Fibroblast of lung (primary cell): ENCODE measurements at regions not wholly inside any gene's neighbourhood (a gene's known extent, or its start where the extent isn't known, plus 50 kb on each side); places are given as distances from the start of the nearest gene placed in this dataset.

Experiments used
- DNase-seq, 2 donors: peaks; one replicate each; pipeline versions ENCODE4 v3.0.0 to v3.0.0-alpha.2; 2010; ENCODE audit warnings: low read depth in 2 of 2
- H2AFZ ChIP-seq: 2 replicates; pipeline ENCODE4 v1.5.1; 2012; ENCODE audit warnings: low read length, control low read depth, inconsistent platforms
- H3K27ac ChIP-seq: 2 replicates; pipeline ENCODE4 v1.5.1; 2011; ENCODE audit warnings: low read length, control low read depth; ENCODE audit not compliant: insufficient read depth
- H3K27me3 ChIP-seq: 2 replicates; pipeline ENCODE4 v1.5.1; 2011; ENCODE audit warnings: mild to moderate bottlenecking, low read length; ENCODE audit not compliant: control insufficient read depth, insufficient read depth
- H3K36me3 ChIP-seq: 2 replicates; pipeline ENCODE4 v1.5.1; 2011; ENCODE audit warnings: low read length; ENCODE audit not compliant: control insufficient read depth, insufficient read depth
- H3K4me1 ChIP-seq: 2 replicates; pipeline ENCODE4 v1.5.1; 2011; ENCODE audit warnings: low read length; ENCODE audit not compliant: control insufficient read depth, insufficient read depth; ENCODE audit errors: extremely low read depth
- H3K4me2 ChIP-seq: 2 replicates; pipeline ENCODE4 v1.5.1; 2011; ENCODE audit warnings: low read length, control low read depth; ENCODE audit not compliant: insufficient read depth; ENCODE audit errors: extremely low read depth
- H3K4me3 ChIP-seq, 4 experiments: fragments of 200-600 bp in 1 of 4; sonication (generic) in 1 of 4; replicated peaks in 1 of 4; 2 replicates each; pipeline ENCODE4 v1.5.1; 2011 to 2016; ENCODE audit warnings: low read length in 4 of 4, low read depth in 3 of 4, mild to moderate bottlenecking in 3 of 4, control low read depth in 2 of 4, inconsistent platforms in 1 of 4, mixed read lengths in 1 of 4; ENCODE audit not compliant: insufficient read depth in 1 of 4; ENCODE audit errors: control extremely low read depth in 1 of 4
- H3K79me2 ChIP-seq: 2 replicates; pipeline ENCODE4 v1.5.1; 2012; ENCODE audit warnings: mild to moderate bottlenecking, low read length, inconsistent platforms; ENCODE audit not compliant: control insufficient read depth, insufficient read depth
- H3K9ac ChIP-seq: 2 replicates; pipeline ENCODE4 v1.5.1; 2011; ENCODE audit warnings: mild to moderate bottlenecking, low read length, control low read depth; ENCODE audit not compliant: insufficient read depth
- H3K9me3 ChIP-seq: 2 replicates; pipeline ENCODE4 v1.5.1; 2012; ENCODE audit warnings: low read depth, low read length; ENCODE audit not compliant: control insufficient read depth, insufficient read depth
- H4K20me1 ChIP-seq: 2 replicates; pipeline ENCODE4 v1.5.1; 2011; ENCODE audit warnings: low read length; ENCODE audit not compliant: control insufficient read depth, insufficient read depth; ENCODE audit errors: extremely low read depth
- CTCF ChIP-seq, 2 donors: IDR thresholded peaks in 1 of 2; conservative IDR thresholded peaks in 1 of 2; 1 replicate in 1 of 2; 2 replicates in 1 of 2; pipeline ENCODE4 v1.5.1; 2011 to 2012; ENCODE audit warnings: low read length in 2 of 2, control low read depth in 1 of 2, inconsistent platforms in 1 of 2, low read depth in 1 of 2, mild to moderate bottlenecking in 1 of 2
- EZH2 ChIP-seq: IDR thresholded peaks from 2 replicates; pipeline ENCODE4 v1.5.1; 2012; ENCODE audit warnings: low read length, control low read depth, mild to moderate bottlenecking; ENCODE audit errors: missing control alignments

- Histone ChIP-seq H3K4me1 (no peaks in the 10 kb centered on the region), H3K27me3 (no peaks in the 10 kb centered on the region), H3K4me2 (no peak overlapping the region), H3K27ac (no peak overlapping the region), H4K20me1 (no peaks in the 10 kb centered on the region), H2AFZ (no peak overlapping the region), H3K36me3 (no peaks in the 10 kb centered on the region), H3K9ac (no peak overlapping the region), H3K9me3 (no peaks in the 10 kb centered on the region), H3K79me2 (no peaks in the 10 kb centered on the region), H3K4me3 (no peak overlapping the region)
- DNase-seq = peak; percentile 35 to 67
- TF ChIP-seq EZH2 (no peak), CTCF (conservative IDR thresholded peaks at IDR 0.05 in 1 of 2, IDR thresholded peaks at IDR 0.05 in 1 of 2; ENCODE audit: low read depth in 1 of 2, low read length in 2 of 2) (no peak)
These were observed 255.6 kb upstream of the ZNF717 start for GRCh38 chr3:76040946-76041345.

- Histone ChIP-seq H3K9ac (no peak overlapping the region), H3K27me3 (no peaks in the 10 kb centered on the region), H2AFZ (no peak overlapping the region), H3K4me1 (no peaks in the 10 kb centered on the region), H3K36me3 (no peaks in the 10 kb centered on the region), H3K9me3 (no peaks in the 10 kb centered on the region), H3K4me3 (no peak overlapping the region), H4K20me1 (no peaks in the 10 kb centered on the region), H3K79me2 (no peaks in the 10 kb centered on the region), H3K4me2 (no peak overlapping the region), H3K27ac (no peak overlapping the region)
- no peak for DNase-seq
- no peak for TF ChIP-seq CTCF (conservative IDR thresholded peaks at IDR 0.05 in 1 of 2, IDR thresholded peaks at IDR 0.05 in 1 of 2; ENCODE audit: low read depth in 1 of 2, low read length in 2 of 2)
- TF ChIP-seq EZH2 = no peak
These were observed 258.4 kb upstream of the ZNF717 start for GRCh38 chr3:76043746-76044145.

- Histone ChIP-seq H3K27ac (no peak overlapping the region), H3K27me3 (no peaks in the 10 kb centered on the region), H3K36me3 (no peaks in the 10 kb centered on the region), H3K79me2 (no peaks in the 10 kb centered on the region), H3K9me3 (no peaks in the 10 kb centered on the region), H2AFZ (no peak overlapping the region), H3K4me3 (no peak overlapping the region), H3K9ac (no peak overlapping the region), H3K4me2 (no peak overlapping the region), H4K20me1 (no peaks in the 10 kb centered on the region), H3K4me1 (no peaks in the 10 kb centered on the region)
- TF ChIP-seq EZH2 = no peak
- peak in 1 of 2 donors; percentile 63 for TF ChIP-seq CTCF (conservative IDR thresholded peaks at IDR 0.05 in 1 of 2, IDR thresholded peaks at IDR 0.05 in 1 of 2; ENCODE audit: low read depth in 1 of 2, low read length in 2 of 2)
- peak in 1 of 2 donors; percentile 67 for DNase-seq
These were observed 259.6 kb upstream of the ZNF717 start for GRCh38 chr3:76044601-76045600.
